ENCODE measurements at regions not wholly inside any gene's neighbourhood (a gene's known extent, or its start where the extent isn't known, plus 50 kb on each side); places are given as distances from the start of the nearest gene placed in this dataset.
"Not testable (repeated sequence)": the region's sequence is repeated elsewhere in the genome, so short reads cannot be mapped to it uniquely, and the experiment has no call there.

DNA sequence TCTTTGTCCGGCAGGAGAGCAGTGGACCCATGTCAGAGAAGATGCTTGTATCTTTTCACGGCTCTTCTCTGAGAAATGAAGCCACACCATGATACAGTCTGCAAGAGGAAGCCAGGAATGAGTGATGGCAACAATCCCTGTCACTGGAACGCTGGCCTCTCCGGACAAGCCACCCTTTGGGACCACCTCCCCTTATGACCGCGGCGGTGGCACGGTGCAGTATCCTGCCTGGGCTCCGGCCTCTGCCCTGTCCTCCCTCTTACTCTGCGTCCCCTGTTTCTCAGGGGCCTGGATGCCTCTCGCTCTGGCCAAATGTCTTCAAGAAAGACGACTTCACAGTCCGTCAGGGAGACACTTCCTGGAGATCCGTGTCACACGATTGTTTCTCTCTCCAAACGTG, 370.5 kb downstream of the ZNF716 start:
- Mint-ChIP-seq H3K27me3 (ENCODE audit: low read depth in 3 of 3) (peaks cover 0 to 1% (median 1%) of the 10 kb centered on the region in 3 donors), H3K36me3 (no peaks in the 10 kb centered on the region), H3K4me1 (no peaks in the 10 kb centered on the region), H3K27ac (no peak overlapping the region), H3K9me3 (peaks cover 24 to 74% (median 68%) of the 10 kb centered on the region in 7 donors), H3K4me3 (no peak overlapping the region)
- no peak for DNase-seq
- H3K9me3 ChIP-seq (replicated peaks in 1 of 2; ENCODE audit: control insufficient read depth in 1 of 2, insufficient read depth in 1 of 2, low read length in 2 of 2): peaks cover 62 to 75% of the 10 kb centered on the region in 2 donors
- no peak overlapping the region for H3K4me3 ChIP-seq (replicated peaks in 1 of 3; ENCODE audit: low read depth in 2 of 3, low read length in 3 of 3)
- no peak overlapping the region for H3K9ac ChIP-seq (ENCODE audit: insufficient read depth, low read length, poor library complexity, severe bottlenecking)
- no peaks in the 10 kb centered on the region for H3K4me1 ChIP-seq (ENCODE audit: control insufficient read depth in 1 of 2, insufficient read depth in 2 of 2, low read length in 2 of 2)
- H3K79me2 ChIP-seq (ENCODE audit: insufficient read depth, low read length): no peaks in the 10 kb centered on the region
- H2AFZ ChIP-seq (ENCODE audit: insufficient read depth, low read depth, low read length, poor library complexity, severe bottlenecking): no peak overlapping the region
- no peak overlapping the region for H3K27ac ChIP-seq (ENCODE audit: low read depth in 1 of 2, low read length in 2 of 2)
- H3K36me3 ChIP-seq (replicated peaks in 1 of 2; ENCODE audit: control insufficient read depth in 1 of 2, insufficient read depth in 2 of 2, low read length in 2 of 2): no peaks in the 10 kb centered on the region
- H3K27me3 ChIP-seq (ENCODE audit: control insufficient read depth in 2 of 2, insufficient read depth in 2 of 2, low read length in 2 of 2): no peaks in the 10 kb centered on the region
- H3K4me2 ChIP-seq (replicated peaks; ENCODE audit: extremely low read depth, low read length, poor library complexity, severe bottlenecking): no peak overlapping the region
- WGBS (ENCODE audit: insufficient coverage): 87% methylated on average over 16 of the region's 16 CpGs
- intact Hi-C loops (cut with micrococcal nuclease): no loop called here
- H4K20me1 ChIP-seq (ENCODE audit: insufficient read depth, low read length): no peaks in the 10 kb centered on the region
- TF ChIP-seq CTCF (IDR thresholded peaks at IDR 0.05): no peak

GRCh38 chr7:57821438-57822382, 371.7 kb downstream of the ZNF716 start:
- H3K4me3 ChIP-seq (replicated peaks in 1 of 3; ENCODE audit: low read depth in 2 of 3, low read length in 3 of 3): no peak overlapping the region
- H2AFZ ChIP-seq (ENCODE audit: insufficient read depth, low read depth, low read length, poor library complexity, severe bottlenecking): no peak overlapping the region
- intact Hi-C loops (cut with micrococcal nuclease): no loop called here
- peaks cover 30 to 85% (median 74%) of the 10 kb centered on the region in 7 donors for H3K9me3 Mint-ChIP-seq
- H3K4me1 ChIP-seq (ENCODE audit: control insufficient read depth in 1 of 2, insufficient read depth in 2 of 2, low read length in 2 of 2): no peaks in the 10 kb centered on the region
- no peak for DNase-seq
- H3K27ac Mint-ChIP-seq: no peak overlapping the region
- 91% methylated on average over 51 of the region's 57 CpGs for WGBS (ENCODE audit: insufficient coverage)
- no peaks in the 10 kb centered on the region for H4K20me1 ChIP-seq (ENCODE audit: insufficient read depth, low read length)
- H3K36me3 ChIP-seq (replicated peaks in 1 of 2; ENCODE audit: control insufficient read depth in 1 of 2, insufficient read depth in 2 of 2, low read length in 2 of 2): no peaks in the 10 kb centered on the region
- H3K27ac ChIP-seq (ENCODE audit: low read depth in 1 of 2, low read length in 2 of 2): no peak overlapping the region
- no peaks in the 10 kb centered on the region for H3K27me3 ChIP-seq (ENCODE audit: control insufficient read depth in 2 of 2, insufficient read depth in 2 of 2, low read length in 2 of 2)
- H3K4me1 Mint-ChIP-seq: no peaks in the 10 kb centered on the region
- no peak overlapping the region for H3K9ac ChIP-seq (ENCODE audit: insufficient read depth, low read length, poor library complexity, severe bottlenecking)
- no peak overlapping the region for H3K4me3 Mint-ChIP-seq
- TF ChIP-seq CTCF (IDR thresholded peaks at IDR 0.05): no peak
- no peaks in the 10 kb centered on the region for H3K36me3 Mint-ChIP-seq
- no peak overlapping the region for H3K4me2 ChIP-seq (replicated peaks; ENCODE audit: extremely low read depth, low read length, poor library complexity, severe bottlenecking)
- H3K9me3 ChIP-seq (replicated peaks in 1 of 2; ENCODE audit: control insufficient read depth in 1 of 2, insufficient read depth in 1 of 2, low read length in 2 of 2): peaks cover 69 to 85% of the 10 kb centered on the region in 2 donors
- no peaks in the 10 kb centered on the region for H3K79me2 ChIP-seq (ENCODE audit: insufficient read depth, low read length)
- peaks cover 0 to 3% (median 1%) of the 10 kb centered on the region in 3 donors for H3K27me3 Mint-ChIP-seq (ENCODE audit: low read depth in 3 of 3)

DNA sequence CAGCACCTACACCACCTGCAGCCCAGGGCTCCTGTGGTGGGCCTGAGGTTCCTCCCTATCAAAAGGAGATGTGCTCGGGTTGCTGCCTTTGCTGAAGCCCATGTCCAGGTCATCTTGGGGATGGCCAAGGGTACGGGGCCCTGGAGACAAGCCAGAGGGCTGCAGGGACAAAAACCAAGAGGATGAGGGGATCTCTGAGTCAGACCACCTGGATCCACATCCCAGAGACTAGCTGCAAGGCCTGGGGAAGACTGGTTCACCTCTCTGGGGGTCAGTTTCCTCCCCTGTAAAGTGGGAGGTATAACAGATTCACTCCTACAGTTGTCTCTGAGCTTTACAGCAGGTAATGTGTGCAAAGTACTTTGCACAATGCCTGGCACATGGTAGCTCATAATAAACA, 376.6 kb downstream of the ZNF716 start:
- H3K4me3 Mint-ChIP-seq; H3K4me1 Mint-ChIP-seq; H3K27ac ChIP-seq (ENCODE audit: low read depth in 1 of 2, low read length in 2 of 2); H3K4me3 ChIP-seq (replicated peaks in 1 of 3; ENCODE audit: low read depth in 2 of 3, low read length in 3 of 3); H3K27ac Mint-ChIP-seq; H3K27me3 ChIP-seq (ENCODE audit: control insufficient read depth in 2 of 2, insufficient read depth in 2 of 2, low read length in 2 of 2); DNase-seq; H3K27me3 Mint-ChIP-seq (ENCODE audit: low read depth in 3 of 3); H2AFZ ChIP-seq (ENCODE audit: insufficient read depth, low read depth, low read length, poor library complexity, severe bottlenecking); H3K4me1 ChIP-seq (ENCODE audit: control insufficient read depth in 1 of 2, insufficient read depth in 2 of 2, low read length in 2 of 2); H3K4me2 ChIP-seq (replicated peaks; ENCODE audit: extremely low read depth, low read length, poor library complexity, severe bottlenecking); H3K79me2 ChIP-seq (ENCODE audit: insufficient read depth, low read length); H4K20me1 ChIP-seq (ENCODE audit: insufficient read depth, low read length); H3K36me3 Mint-ChIP-seq; H3K36me3 ChIP-seq (replicated peaks in 1 of 2; ENCODE audit: control insufficient read depth in 1 of 2, insufficient read depth in 2 of 2, low read length in 2 of 2); intact Hi-C loops (cut with micrococcal nuclease); H3K9ac ChIP-seq (ENCODE audit: insufficient read depth, low read length, poor library complexity, severe bottlenecking): not testable (repeated sequence)
- peaks cover 15 to 45% (median 33%) of the 10 kb centered on the region in 7 donors for H3K9me3 Mint-ChIP-seq
- peaks cover 39 to 46% of the 10 kb centered on the region in 2 donors for H3K9me3 ChIP-seq (replicated peaks in 1 of 2; ENCODE audit: control insufficient read depth in 1 of 2, insufficient read depth in 1 of 2, low read length in 2 of 2)
- WGBS (ENCODE audit: insufficient coverage): 78% methylated on average over 1 of the region's 2 CpGs

Data from CD14-positive monocyte (primary cell).